Amniotic epithelial cell (primary cell): ENCODE measurements at regions not wholly inside any gene's neighbourhood (a gene's known extent, or its start where the extent isn't known, plus 50 kb on each side); places are given as distances from the start of the nearest gene placed in this dataset.
A peak's percentile ranks its signal among the peaks of the same experiment; 100 is the strongest.

Source experiments
- DNase-seq: peaks from one replicate; pipeline ENCODE4 v3.0.0-alpha.2; 2010; ENCODE audit warnings: low read depth

DNA sequence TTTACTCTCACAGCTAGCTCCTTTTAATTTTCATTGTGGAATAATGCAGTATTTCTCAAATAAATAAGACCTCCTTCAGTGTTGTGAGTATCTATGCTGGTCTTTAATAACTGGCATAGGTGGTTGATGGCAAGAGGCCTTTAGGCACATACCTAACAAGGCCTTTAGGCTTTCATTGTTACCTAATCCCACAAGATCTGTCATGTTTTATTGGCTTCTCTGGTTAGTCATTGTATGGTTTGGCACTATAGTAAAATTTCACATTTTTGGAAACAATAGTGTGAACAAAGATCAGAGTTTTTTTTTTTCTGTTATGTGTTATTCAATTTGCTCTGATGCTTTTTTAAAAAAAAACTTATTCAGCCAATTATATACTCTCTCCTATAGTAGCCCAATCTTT lies 89.8 kb upstream of the NEUROD1 start:
- no peak for DNase-seq

DNA sequence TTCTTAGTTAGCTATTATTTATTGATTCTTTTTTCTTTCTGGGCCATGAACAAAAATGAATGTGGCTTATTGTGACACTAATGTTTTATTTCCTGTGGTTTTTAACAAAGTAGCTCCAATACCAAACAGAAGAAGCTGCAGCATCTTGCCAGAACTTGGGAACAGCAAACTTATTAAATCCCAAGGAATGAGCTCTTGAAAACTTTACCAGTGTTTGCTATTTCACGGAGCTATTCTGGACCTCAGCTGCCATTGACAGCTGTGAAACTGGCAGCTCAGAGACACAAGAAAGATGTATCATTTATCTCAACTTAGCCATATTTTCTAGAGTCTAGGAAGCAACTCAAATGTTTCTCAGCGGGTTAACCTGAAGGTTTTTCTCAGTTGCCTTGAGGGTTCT lies 91.0 kb upstream of the NEUROD1 start:
- no peak for DNase-seq

DNA sequence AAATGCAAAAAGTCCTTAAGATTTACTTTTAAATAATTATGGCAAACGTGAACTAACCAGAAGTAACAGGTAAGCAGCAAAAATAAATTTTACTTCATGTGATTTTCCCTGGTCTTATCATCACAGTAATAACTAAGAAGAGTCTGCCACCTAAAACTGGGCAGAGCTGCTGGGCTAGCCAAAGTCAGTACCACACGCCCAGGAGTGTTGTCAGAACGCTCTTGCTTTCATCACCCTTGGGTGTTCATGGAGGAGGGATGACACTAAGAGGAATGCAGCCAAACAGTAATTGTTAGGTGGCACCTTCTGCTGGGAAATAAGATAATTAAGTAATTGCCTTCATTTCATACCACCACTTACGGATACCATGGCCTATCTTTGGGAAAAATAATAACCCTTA lies 92.0 kb upstream of the NEUROD1 start:
- DNase-seq: no peak

DNA sequence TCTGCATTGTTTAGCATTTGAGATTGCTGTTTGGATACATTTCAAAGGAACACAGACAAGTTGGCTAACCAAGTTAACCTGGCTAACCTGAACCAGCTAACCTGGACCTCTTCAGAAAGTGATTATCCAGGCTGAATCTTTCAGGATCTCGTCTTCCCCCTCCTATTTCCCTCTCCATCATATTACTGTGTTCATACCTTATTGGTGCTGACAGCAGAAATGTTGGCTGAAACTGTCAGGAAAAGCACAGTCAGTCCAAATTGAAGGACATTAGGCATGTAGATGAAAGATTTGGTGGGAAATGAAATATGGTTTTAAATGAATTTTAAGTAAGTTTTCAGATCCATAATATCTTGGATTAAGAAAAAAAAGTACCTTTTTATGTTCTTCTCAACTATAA lies 92.5 kb upstream of the NEUROD1 start:
- DNase-seq: no peak

DNA sequence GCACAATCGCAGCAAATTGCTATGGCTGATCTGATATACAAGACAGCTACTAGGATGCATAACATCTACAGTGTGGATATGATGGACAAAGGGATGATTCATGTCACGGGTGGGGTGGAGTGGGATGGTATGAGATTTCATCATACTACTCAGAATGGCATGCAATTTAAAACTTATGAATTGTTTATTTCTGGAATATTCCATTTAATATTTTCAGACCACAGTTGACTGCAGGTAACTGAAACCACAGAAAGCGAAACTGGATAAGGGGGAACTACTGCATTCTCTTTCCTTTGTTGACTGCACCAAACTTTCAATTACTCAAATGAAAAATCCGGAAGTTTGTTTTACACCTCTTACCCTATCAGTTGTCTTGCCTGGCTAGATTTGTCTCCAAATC lies 94.4 kb upstream of the NEUROD1 start:
- peak; percentile 82 for DNase-seq

DNA sequence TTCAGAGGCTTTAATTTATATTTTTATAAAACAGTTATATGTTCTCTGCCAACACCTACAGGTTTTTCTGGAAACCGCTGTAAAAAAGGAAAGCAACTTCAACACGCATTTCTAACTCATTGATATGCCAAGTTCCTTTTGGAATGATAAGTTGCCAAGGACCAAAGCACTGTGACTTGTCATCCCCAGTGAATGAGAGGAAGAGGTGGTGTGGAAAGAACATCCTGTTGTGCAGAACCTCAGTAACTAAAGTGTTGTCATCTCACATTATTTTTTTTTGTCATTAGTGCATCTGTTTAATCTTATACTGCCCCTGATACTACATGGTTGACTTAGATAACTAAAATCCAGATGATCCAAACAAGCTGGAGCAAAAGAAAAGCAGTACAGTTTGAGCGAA lies 96.0 kb upstream of the NEUROD1 start:
- DNase-seq: no peak

DNA sequence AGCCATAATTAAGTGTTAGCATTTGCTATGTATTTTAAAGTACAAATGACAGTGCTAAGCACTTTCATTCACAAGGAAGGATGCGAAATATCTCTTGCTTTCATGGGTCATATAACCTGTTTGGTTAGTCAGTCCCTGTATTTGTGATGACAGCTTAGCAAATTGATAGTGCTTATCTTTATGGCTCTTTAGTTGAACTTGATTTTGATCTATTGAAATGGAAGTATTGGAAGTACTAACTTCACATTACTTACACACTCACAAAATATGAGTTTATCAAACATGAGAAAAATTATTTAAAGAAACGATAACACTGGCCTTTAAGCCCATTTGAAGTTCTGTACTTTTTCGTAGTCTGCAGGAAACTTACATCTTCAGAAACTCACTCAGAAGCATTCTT lies 97.4 kb upstream of the NEUROD1 start:
- no peak for DNase-seq

DNA sequence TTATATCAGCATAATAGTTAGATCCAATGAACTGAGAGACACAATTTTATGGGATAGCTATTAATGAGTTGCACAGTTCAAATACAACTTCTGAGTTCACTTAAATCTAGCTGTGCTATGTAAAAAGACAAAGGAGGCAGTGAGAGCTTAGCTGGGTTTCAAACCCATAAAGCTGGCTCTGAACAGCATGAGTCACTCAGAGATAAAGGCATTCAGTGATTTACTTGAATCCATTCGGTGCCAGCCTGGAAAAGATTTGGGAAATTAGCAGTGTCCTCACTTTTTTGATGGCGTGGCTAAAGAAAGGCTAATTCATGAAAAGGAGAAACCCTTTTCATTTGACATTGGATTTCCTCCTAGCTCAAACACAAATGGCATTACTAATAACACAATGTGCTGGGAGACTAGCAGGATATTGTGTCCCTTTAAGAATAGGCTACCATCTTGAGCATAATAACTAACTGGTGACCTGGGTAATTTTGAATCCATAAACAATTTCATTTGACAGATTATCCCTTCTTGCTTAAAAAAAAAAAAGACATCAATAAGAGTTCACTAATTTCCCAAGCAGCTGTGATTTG lies 98.4 kb upstream of the NEUROD1 start:
- DNase-seq: peak; percentile 45

DNA sequence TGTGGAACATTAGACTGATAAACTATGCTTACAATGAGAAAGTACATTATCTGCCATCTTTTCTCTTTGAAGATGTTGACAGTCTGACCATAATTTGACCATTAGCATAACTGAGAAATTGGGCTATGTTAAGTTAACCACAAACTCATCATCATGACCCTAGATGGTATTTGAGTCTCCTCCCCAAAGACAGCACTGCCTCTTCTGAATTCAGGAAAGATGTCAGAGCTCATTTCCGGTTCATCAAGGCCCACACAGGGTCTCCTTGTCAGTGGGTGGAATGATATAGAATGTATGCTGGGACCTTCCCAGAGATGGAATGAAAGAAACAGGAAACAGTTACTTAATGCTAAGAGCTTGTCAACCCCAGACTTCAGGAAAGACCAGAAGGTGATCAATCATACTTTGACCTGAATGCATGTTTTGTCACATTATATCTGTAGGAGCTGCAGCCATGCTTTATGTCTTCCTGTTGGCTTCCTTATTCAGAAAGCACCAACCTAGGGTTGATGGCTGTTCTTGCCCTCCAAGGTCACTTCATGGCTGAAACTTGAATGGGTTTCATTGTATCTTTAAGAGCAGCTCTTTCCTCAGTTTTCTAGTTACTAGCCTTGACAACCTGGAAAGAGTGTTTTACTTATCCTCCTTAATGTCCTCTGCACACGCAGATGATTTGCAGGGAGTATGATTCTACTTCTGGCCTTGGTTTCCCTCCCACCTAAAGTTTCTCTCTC lies 99.1 kb upstream of the NEUROD1 start:
- DNase-seq: peak; percentile 66

DNA sequence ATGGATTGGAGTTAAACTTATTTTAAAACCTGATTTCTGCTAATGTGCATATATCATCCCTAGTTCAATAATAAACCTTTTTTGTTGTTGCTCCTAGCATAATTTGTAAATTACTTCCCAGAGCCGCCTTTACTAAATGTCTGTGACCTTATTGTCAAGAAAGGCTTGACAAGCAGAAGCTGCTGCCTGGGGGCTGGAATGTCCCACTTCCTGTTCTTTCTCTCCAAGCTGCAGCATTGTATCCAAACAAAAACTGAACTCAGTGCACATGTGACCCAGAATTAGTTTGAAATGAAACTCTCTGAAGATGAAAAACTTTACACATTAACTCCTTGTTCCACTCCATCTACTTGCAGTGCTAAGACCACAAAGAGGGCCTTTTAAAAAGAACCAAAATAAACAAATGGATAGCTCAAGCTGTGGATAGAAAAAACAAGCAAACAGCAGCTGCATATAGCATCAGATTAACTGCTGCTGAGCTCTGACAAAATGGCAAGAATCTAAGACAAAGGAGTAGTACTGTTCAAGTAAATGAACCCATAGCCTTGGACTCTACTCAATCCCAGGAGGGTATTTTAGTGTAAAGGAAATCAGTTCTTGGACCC lies 99.8 kb upstream of the NEUROD1 start:
- no peak for DNase-seq

DNA sequence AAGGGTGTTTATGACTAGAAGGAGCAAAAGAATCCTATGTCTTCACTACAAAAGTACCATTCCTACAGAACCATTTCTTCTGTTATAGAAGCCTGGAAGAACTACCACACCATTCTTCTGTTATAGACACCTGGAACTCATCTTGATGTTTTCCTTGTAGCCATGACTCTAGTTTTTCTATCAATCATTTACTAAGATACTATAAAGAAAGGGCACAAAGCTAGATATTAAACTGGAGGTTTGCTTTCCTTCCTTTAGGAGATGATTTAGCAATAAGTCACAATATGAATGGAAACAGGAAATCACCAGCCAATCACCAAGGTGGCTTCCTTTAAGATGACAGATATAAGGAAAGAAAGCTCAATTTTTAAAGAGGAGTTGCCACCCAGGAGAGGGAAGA lies 100.3 kb upstream of the NEUROD1 start:
- DNase-seq: no peak

DNA sequence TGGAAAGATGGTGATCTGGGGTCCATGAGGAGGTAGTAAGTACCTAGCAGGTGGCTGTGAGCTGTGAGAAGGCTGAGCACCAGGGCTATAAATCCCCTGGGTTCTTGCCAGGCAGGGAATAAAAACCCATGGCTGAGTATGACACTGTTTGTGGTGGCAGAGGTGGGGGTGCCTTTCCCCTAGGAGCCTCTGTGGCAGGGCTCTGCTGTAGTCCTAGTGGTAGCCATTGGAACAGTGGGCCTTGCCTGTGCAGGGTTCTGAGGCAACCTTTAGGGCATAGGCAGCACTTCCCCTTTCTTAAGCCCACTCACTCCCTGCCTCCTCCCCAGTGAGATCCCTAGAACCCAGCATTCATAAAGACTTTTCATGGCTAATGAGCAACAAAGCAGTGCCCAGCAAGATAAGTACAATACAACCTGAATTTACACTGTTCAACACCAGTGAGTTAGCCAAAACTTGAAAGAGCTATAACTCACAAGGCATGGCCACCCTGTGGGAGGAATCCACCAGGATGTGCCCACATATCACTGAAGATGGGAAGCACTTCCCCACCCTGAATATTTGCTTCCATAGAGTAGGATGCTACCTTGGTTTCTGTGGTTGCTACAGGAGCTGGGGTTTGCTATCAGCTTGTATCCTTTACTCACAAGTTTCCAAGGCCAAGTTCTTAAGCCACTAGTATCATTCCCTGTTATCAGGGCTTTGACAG lies 100.9 kb upstream of the NEUROD1 start:
- DNase-seq: no peak

DNA sequence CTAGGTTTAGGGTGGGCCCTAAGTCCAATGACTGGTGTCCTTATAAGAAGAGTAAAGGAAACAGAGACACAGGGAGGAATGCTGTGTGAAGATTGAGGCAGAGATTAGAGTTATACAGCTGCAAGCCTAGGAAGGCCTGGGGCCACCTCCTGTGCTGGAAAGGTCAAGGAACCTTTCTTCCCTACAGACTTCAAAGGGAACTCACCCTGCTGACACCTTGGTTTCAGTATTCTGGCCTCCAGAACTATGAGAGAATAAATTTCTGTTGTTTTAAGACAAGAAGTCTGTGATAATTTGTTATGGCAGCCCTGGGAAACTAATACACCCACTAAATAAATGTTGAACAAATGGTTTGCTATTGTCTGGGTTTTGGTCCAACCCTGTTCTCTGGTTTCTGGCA lies 102.3 kb upstream of the NEUROD1 start:
- no peak for DNase-seq

DNA sequence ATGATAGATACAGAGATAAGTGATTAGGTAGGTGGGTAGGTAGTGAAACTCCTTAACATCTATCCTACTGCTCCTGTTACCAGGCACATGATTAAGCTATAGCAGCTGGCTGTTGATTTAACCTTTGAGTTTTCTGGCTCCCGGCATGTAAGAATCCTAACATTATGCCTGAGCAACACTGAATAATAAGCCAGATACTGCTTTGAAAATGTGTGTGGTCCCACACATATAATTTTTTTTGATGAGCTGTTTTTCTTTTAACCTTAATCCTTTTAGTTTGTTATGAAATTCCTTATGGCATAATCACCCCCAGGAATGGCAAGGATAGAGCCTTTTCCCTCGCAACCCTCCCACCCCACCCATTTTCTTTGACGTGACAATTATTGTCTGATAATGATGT lies 104.2 kb upstream of the NEUROD1 start:
- DNase-seq: peak; percentile 60

DNA sequence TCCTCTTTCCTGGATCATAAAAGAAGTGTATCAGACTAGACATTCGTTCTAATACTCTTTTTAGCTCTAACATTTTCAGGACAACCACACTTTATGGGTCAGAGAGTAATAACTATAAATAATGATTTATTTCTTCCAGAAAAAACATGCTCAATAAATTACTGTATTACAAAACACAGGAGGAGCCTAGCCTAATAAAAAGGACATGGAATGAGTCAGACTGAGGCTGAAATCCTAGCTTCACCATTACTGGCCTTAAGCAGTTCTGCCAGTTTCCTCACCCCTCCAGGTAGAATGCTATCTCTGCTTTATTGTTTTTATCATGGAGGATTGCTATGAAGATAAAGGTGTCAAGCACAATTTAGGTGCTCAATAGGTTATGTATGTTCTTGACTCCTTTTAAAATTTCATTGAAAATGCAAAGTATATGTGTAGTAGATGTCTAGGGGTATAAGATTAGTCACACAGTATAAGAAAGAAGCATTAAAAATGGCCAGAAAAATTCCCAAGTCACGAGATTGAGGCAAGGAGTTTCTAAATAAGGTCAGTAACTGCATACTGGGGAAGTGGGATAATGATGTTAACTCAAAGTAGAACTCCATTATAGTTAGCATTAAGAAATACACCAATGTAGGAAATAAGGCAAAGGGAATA lies 105.5 kb upstream of the NEUROD1 start:
- DNase-seq: peak; percentile 79

DNA sequence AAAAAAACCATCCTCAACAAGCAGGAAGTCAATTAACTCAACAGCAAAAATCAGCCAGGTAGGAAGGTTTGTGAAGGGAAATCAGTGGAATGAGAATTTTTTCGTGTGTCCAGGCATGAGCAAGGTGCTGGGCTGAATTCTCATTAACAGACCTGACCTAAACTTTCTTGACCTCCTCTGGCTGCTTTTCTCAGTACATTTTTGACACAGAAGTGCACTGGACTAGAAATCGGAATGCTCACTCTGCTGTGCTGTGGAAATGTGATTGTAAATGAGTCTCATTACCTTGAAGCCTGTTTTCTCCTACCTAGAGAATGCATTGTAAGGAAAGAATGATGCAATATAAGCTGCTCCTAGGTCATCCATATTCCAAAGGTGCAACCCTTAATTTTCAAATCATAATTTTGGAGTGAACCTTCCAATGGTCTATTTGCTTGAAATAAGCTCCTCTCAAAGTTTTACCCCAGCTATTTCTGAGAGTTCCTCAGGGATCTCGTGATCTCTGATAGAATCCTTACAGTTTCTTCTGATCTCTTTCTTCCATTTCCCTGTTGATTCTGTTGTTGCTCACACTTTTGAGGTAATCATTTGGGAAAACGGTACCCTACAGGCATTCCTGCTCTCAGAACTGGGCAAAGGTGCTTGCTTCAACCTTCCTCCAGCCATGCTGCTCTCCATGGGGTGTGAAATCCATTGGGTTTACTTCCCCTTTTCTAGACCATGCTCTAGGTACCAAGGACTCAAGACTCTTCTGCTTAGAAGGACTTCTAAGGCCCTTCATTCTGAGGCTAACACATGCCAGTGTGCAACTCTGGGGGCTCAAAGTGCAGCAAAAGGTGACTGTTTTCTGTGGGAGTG lies 104.9 kb upstream of the ITPRID2 start:
- DNase-seq: no peak

DNA sequence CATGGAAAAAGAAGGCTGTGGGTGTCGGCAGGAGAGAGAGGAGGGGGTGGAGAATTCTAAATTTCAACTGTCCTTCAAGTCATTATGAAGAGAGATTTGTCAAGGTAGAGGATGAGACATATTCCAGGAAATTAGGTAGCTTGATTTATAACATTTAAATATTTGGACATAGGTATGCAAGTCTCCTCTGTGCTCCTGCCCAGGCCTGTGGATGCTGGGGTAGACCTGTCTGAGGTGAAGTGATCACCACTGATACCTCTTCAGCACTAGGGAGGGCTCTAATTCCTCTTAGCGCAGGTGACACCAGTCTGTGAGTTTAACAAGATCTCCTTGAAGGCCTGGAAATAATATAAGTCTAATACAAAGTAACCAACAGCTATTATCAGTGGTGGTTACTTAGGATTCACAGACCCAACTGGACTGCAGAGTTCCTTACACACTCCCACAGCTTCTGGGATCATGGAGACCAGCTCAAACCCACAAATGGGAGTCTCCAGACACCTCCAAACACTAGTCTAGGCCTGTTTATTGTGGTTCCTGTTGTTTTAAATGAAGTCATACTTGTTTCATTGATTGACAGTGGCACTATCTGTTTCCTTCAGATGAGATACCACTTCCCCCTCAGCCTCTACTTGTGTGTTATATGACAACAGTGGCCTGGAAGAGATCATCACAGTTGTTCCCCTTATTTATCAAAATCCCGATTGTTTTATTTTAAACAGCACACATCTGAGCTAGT lies 104.1 kb upstream of the ITPRID2 start:
- peak; percentile 26 for DNase-seq

DNA sequence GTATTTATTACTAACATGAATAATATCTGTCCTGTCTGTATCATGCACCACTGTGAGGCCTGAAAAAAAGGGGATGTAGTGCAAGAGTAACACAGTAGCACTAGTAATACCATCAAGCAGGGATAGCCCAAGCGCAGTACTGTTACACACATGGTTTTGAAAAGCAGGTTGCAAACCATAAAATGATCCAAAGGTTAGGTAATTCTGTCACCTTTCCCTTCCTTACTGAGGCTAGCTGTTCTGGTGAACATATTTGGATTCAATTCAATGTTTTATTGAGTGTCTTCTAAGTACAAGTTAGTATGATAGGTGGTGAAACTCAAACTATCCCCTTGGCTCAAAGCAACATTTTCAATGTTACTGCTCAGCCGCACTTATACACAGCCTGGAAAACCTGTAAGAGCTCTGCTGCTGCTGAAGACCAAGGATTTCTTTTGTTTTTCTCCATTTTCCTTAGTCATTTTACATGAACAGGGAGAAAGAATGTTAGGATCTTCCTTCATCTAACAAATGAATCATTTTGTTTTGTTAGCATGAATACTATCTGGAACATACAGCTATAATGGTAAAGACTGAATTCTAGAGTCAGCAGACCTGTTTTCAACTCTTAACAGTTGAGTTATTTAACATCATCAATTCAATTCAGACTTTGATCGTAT lies 102.5 kb upstream of the ITPRID2 start:
- DNase-seq: peak; percentile 23

DNA sequence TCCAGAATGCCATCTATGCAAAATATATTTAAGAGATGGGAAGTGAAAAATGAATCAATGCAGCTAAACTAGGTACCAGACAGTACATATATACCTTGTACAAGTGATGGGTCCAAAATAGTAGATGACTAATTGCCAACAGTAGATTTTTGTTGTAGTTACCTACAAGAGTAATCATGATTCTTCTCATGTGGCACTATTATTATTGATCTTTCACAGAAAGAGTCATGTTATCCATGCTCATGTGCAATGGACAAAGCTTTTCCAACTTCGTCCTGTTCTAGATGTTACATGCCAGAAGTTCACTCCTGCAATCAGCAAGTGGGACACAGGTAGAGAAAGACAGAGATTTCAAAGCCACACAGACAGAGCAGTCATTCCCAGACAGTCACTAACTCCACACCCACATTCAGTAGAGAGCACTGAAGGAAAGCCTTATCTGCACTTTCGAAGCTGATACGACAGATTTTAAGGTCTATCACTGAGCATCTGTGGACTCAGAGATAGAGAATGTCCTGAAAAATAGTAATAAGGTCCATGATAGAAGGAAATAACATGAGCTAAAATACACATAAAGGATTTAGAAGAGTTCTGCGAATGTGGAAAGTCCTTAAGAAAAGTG lies 101.6 kb upstream of the ITPRID2 start:
- DNase-seq: no peak
